Breast epithelium (tissue), 3 donors: ENCODE measurements at regions not wholly inside any gene's neighbourhood (a gene's known extent, or its start where the extent isn't known, plus 50 kb on each side); places are given as distances from the start of the nearest gene placed in this dataset.

Source experiments
- CTCF ChIP-seq, 3 donors: fragments of 450-650 bp; IDR thresholded peaks; one replicate each; pipeline ENCODE4 v1.5.1; 2016 to 2017; ENCODE audit warnings: antibody characterized with exemption in 3 of 3, mild to moderate bottlenecking in 3 of 3, moderate library complexity in 3 of 3
- POLR2A ChIP-seq: fragments of 450-650 bp; IDR thresholded peaks from one replicate; pipeline ENCODE4 v1.6.1; 2016; ENCODE audit warnings: antibody characterized with exemption, mild to moderate bottlenecking, moderate library complexity
- POLR2AphosphoS5 ChIP-seq, 3 donors: sonication (generic); formaldehyde crosslinking; IDR thresholded peaks; one replicate each; pipeline ENCODE4 v1.6.1; 2017; ENCODE audit warnings: antibody characterized with exemption in 3 of 3

- TF ChIP-seq POLR2A (no peak), CTCF (IDR thresholded peaks at IDR 0.05) (no peak), POLR2AphosphoS5 (IDR thresholded peaks at IDR 0.05) (no peak)
These were observed 163.0 kb upstream of the FRMD6 start for GRCh38 chr14:51488569-51489220.
